Hepatocyte (in vitro differentiated cells): ENCODE measurements at regions not wholly inside any gene's neighbourhood (a gene's known extent, or its start where the extent isn't known, plus 50 kb on each side); places are given as distances from the start of the nearest gene placed in this dataset.

Source experiments
- DNase-seq: peaks from one replicate; pipeline ENCODE4 v3.0.0-alpha.2; 2016; ENCODE audit warnings: low spot score
- H2AFZ ChIP-seq: fragments of 200-600 bp; sonication (generic); 2 replicates; pipeline ENCODE4 v1.6.0; 2016; ENCODE audit warnings: antibody characterized with exemption, mild to moderate bottlenecking
- H3K27ac ChIP-seq: fragments of 200-600 bp; sonication (generic); 2 replicates; pipeline ENCODE4 v1.5.1; 2016; ENCODE audit warnings: mild to moderate bottlenecking
- H3K27me3 ChIP-seq: fragments of 200-600 bp; sonication (generic); 2 replicates; pipeline ENCODE4 v1.6.1; 2016
- H3K36me3 ChIP-seq: fragments of 200-600 bp; sonication (generic); replicated peaks from 2 replicates; pipeline ENCODE4 v1.5.1; 2016; ENCODE audit warnings: low read depth; ENCODE audit not compliant: insufficient read depth
- H3K4me1 ChIP-seq: fragments of 200-600 bp; sonication (generic); 2 replicates; pipeline ENCODE4 v1.5.1; 2016; ENCODE audit warnings: mild to moderate bottlenecking, moderate library complexity; ENCODE audit not compliant: insufficient read depth
- H3K4me2 ChIP-seq: fragments of 200-600 bp; sonication (generic); 2 replicates; pipeline ENCODE4 v1.6.0; 2016
- H3K4me3 ChIP-seq: fragments of 200-600 bp; sonication (generic); 2 replicates; pipeline ENCODE4 v1.5.1; 2016; ENCODE audit warnings: mild to moderate bottlenecking
- H3K79me2 ChIP-seq: fragments of 200-600 bp; sonication (generic); 2 replicates; pipeline ENCODE4 v1.6.0; 2017; ENCODE audit warnings: mild to moderate bottlenecking
- H3K9me2 ChIP-seq: fragments of 200-600 bp; sonication (generic); replicated peaks from 2 replicates; pipeline ENCODE4 v1.6.0; 2017; ENCODE audit warnings: mild to moderate bottlenecking; ENCODE audit not compliant: insufficient read depth
- H3K9me3 ChIP-seq: fragments of 200-600 bp; sonication (generic); 2 replicates; pipeline ENCODE4 v1.5.1; 2016; ENCODE audit warnings: low read depth, mild to moderate bottlenecking
- H4K20me1 ChIP-seq: fragments of 200-600 bp; sonication (generic); 2 replicates; pipeline ENCODE4 v1.6.0; 2016; ENCODE audit warnings: mild to moderate bottlenecking; ENCODE audit not compliant: insufficient read depth, poor library complexity, severe bottlenecking
- EZH2 ChIP-seq: fragments of 200-600 bp; sonication (generic); IDR thresholded peaks from 2 replicates; pipeline ENCODE4 v1.6.1; 2016; ENCODE audit warnings: antibody characterized with exemption, mild to moderate bottlenecking, borderline replicate concordance
- EZH2phosphoT487 ChIP-seq: fragments of 200-600 bp; sonication (generic); IDR thresholded peaks from one replicate; pipeline ENCODE4 v1.6.1; 2018; ENCODE audit warnings: antibody characterized with exemption, mild to moderate bottlenecking, low read depth, moderate library complexity; ENCODE audit not compliant: unreplicated experiment, severe bottlenecking
- WGBS: methylation state at CpG from one replicate; pipeline ENCODE4 v1.1.6; 2016; ENCODE audit warnings: low lambda C conversion rate; ENCODE audit errors: missing lambda C conversion rate; 5-methylcytosine and 5-hydroxymethylcytosine counted together
- TF ChIP-seq, protein P1 (sequence below): fragments of 200-600 bp; sonication (generic); IDR thresholded peaks from 2 replicates; pipeline ENCODE4 v1.5.1; 2016; ENCODE audit warnings: antibody characterized with exemption, mild to moderate bottlenecking; ENCODE audit not compliant: poor library complexity

DNA sequence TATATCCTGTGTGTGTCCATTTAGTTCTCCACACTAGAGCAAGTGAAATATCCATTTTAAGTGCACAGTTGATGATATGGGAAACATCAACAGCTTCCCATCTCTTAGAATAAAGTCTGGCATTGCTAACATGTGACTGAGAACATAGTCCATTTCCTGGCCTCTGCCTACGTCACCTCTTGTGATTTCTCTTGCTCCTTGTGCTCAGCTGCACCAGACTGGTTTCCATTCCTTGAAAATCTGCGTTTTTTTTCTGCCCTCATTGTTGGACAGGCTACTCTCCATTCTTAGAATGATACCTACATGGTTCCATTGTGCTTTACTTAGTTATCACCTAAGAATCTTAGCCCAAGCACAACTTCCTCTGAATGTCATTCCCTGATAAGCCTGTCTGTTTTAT is 851.2 kb upstream of the ID2 start:
- DNase-seq, result no peak
- peak overlapping the region; percentile 45 for H3K27ac ChIP-seq
- H2AFZ ChIP-seq, result no peak overlapping the region
- no peaks in the 10 kb centered on the region for H3K36me3 ChIP-seq
- no peak overlapping the region for H3K4me3 ChIP-seq
- H3K4me1 ChIP-seq, result peaks cover 2% of the 10 kb centered on the region
- TF ChIP-seq EZH2, result no peak
- TF ChIP-seq EZH2phosphoT487, result no peak
- TF ChIP-seq, protein P1, sequence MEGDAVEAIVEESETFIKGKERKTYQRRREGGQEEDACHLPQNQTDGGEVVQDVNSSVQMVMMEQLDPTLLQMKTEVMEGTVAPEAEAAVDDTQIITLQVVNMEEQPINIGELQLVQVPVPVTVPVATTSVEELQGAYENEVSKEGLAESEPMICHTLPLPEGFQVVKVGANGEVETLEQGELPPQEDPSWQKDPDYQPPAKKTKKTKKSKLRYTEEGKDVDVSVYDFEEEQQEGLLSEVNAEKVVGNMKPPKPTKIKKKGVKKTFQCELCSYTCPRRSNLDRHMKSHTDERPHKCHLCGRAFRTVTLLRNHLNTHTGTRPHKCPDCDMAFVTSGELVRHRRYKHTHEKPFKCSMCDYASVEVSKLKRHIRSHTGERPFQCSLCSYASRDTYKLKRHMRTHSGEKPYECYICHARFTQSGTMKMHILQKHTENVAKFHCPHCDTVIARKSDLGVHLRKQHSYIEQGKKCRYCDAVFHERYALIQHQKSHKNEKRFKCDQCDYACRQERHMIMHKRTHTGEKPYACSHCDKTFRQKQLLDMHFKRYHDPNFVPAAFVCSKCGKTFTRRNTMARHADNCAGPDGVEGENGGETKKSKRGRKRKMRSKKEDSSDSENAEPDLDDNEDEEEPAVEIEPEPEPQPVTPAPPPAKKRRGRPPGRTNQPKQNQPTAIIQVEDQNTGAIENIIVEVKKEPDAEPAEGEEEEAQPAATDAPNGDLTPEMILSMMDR, result no peak
- H3K9me2 ChIP-seq, result no peaks in the 10 kb centered on the region
- H3K27me3 ChIP-seq, result peaks cover 3% of the 10 kb centered on the region
- no peaks in the 10 kb centered on the region for H4K20me1 ChIP-seq
- no peak overlapping the region for H3K4me2 ChIP-seq
- WGBS, result 83% methylated on average over 2 of the region's 2 CpGs
- no peaks in the 10 kb centered on the region for H3K9me3 ChIP-seq
- no peaks in the 10 kb centered on the region for H3K79me2 ChIP-seq

GRCh38 chr2:7835151-7835550 is 846.7 kb upstream of the ID2 start:
- DNase-seq, result no peak
- H3K27me3 ChIP-seq, result peaks cover 3% of the 10 kb centered on the region
- no peaks in the 10 kb centered on the region for H4K20me1 ChIP-seq
- H2AFZ ChIP-seq, result no peak overlapping the region
- no peaks in the 10 kb centered on the region for H3K9me3 ChIP-seq
- H3K36me3 ChIP-seq, result no peaks in the 10 kb centered on the region
- no peaks in the 10 kb centered on the region for H3K79me2 ChIP-seq
- TF ChIP-seq EZH2, result no peak
- TF ChIP-seq EZH2phosphoT487, result no peak
- TF ChIP-seq, protein P1, result no peak
- H3K4me3 ChIP-seq, result no peak overlapping the region
- 81% methylated on average over 3 of the region's 3 CpGs for WGBS
- H3K9me2 ChIP-seq, result no peaks in the 10 kb centered on the region
- no peak overlapping the region for H3K4me2 ChIP-seq
- H3K27ac ChIP-seq, result no peak overlapping the region
- peaks cover 9% of the 10 kb centered on the region for H3K4me1 ChIP-seq

DNA sequence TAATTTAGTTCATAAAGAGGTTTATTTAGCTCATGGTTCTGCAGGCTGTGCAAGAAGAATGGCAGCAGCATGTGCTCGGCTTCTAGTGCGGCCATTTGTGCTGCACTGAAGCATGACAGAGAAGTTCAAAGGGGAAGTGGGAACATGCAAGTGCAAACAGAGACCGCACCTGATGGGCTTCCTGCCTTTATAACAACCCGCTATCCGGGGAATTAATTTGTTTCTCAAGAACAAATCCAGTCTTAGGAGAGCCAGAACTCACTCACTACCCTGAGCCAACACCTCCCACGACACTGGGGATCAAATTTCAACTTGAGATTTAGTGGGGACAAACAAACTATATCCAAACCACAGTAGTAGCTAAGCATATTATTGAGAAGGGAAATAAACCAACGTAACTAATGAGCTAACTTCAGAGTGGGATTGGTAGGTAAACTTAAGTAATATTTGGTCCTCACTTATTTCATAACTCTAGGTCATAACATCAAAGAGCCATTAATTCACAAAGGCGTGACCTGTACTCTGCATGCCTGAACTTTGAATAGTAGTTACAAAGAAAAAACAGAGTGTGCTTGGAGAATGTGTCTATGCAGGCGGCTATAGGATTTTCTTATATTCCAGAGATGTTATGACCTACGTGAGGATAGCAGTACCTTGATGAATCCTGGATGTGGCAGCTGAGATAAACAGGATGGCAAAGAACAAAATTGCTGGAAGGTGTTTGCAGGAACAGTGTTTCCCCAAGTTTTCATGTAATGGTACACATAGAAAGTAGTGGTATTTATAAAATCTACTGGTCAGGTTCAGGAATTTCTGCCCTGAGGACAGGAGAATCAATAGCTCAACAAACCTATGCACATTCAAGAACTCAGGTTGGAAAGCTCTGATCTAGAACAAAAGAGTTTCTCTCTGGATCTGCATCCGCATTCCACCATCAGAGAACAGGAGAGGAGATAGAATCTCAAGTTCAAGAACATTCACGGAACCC is 845.9 kb upstream of the ID2 start:
- Histone ChIP-seq H2AFZ (no peak overlapping the region), H3K4me1 (peaks cover 9% of the 10 kb centered on the region), H3K36me3 (no peaks in the 10 kb centered on the region), H3K9me3 (no peaks in the 10 kb centered on the region), H3K4me3 (no peak overlapping the region), H4K20me1 (no peaks in the 10 kb centered on the region), H3K4me2 (no peak overlapping the region), H3K79me2 (no peaks in the 10 kb centered on the region), H3K27me3 (peaks cover 3% of the 10 kb centered on the region), H3K9me2 (no peaks in the 10 kb centered on the region), H3K27ac (no peak overlapping the region)
- DNase-seq, result no peak
- no peak for TF ChIP-seq EZH2
- TF ChIP-seq EZH2phosphoT487, result no peak
- TF ChIP-seq, protein P1, result no peak
- WGBS, result 68% methylated on average over 12 of the region's 12 CpGs
